NCI-H2029 (cell line): ENCODE measurements at regions not wholly inside any gene's neighbourhood (a gene's known extent, or its start where the extent isn't known, plus 50 kb on each side); places are given as distances from the start of the nearest gene placed in this dataset.
"Not testable (repeated sequence)": the region's sequence is repeated elsewhere in the genome, so short reads cannot be mapped to it uniquely, and the experiment has no call there.

ENCODE experiments used
- DNase-seq: peaks from one replicate; lab custom pipeline; 2025; lab: John Stamatoyannopoulos, UW

DNA sequence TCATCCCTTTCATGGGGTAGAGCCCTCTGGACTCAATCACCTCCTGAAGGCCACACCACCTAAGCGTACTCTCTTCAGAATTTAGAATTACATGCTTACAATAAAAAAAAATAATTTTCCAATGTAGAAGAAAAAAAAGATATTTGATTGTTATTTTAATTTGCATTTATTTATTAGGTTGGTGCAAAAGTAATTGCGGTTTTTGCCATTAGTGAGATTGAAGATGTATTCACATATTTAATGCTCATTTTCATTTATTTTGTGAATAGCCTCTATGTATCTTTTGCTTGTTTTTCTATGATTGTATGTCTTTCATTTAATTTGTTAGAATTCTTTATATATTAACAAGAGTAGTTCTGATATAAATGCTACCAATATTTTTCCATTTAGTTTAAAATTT lies 220.5 kb downstream of the RND3 start:
- DNase-seq: no peak

DNA sequence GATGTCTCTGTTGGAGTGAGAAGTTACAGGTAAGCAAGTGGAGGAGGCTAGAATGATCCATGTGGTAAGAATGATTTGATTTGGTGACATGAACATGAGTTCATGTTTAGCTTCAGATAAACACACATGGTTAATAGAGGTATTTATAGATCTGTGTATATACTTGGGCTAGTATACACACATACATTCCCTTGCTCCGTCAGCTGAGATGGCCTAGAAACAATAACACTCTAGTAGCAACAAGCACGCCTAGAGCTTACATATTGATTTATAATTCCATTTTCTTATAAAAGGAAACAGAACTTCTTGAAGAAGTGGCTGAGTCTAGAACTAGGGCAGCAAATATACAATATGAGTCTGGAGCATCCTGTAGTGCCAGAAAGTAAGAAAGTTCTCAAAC lies 223.0 kb downstream of the RND3 start:
- DNase-seq: no peak

DNA sequence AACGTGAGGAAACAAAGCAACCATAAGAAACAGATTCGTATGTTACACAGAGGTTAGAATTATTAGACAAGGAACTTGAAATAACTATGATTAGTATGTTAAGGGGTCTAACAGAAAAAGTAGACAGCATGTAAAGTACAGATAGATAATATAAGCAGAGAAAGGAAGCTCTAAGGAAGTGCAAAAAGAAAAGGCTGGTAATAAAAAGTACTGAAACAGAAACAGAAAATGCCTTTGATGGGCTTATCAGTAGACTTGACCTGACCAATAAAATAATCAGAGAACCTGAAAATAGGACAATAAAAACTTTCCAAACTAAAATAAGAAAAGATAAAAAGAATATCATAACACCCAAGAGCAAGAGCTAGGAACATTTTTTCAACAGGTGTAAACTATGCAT lies 225.8 kb downstream of the RND3 start:
- no peak for DNase-seq

DNA sequence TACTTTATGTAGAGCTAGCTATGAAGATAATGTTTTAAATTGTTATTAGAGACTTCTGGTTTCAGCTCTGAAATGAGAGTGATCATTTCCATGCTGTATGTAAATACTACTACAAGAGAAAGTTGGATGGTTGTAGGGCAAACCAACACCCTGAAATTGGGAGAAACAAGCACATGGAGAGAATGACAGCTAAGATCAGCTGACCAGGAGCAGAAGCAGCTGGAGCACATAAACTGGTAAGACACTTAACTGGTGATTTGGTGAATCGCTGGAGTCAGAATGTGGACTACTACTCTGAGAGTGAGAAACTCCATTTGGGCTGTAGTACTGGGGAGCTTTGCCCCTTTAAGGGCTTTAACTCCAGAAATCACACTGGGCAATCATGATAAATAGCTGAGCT lies 226.8 kb downstream of the RND3 start:
- no peak for DNase-seq

DNA sequence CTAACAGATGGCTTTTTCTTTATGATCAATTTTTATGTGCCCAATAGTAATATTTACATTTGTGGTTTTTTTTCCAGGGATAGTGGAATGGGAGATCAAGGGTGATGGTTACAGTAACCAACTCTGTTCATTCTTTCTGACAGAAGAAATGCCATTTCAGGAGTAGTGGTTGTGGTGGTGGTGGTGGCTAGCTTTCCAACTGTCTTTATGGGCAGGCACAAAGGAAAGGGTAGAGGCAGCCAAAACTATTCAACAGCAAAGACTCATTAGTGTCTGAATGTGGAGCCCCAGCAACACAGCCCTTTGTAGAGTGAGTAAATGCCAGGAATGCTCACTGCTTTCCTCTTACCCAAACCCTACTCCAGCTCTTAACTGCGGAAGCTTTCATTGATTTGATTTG lies 227.7 kb downstream of the RND3 start:
- DNase-seq: no peak

DNA sequence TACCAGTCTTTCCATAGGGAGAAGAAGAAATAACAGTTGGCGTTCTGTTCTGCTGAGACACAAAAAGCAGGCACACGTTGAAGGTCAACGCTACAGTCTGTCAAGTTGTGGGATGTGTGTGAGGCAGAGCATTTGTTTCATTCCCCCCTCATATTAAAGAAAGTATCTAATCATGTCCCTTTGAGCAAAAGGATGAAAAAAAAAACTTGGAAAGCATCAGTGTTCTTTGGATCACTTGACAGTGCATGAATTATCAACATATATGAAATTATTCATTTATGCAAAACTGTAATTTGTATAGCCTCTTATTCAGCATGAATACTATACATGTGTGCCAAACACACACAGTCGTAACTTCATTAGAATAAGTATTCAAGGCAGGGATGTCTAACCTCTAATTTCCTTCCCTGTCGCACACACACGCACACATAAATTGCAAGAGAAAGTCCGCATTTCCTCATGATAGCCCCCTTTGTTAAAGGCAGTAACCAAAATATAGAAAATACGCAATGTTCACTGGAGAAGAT lies 228.6 kb downstream of the RND3 start:
- no peak for DNase-seq

DNA sequence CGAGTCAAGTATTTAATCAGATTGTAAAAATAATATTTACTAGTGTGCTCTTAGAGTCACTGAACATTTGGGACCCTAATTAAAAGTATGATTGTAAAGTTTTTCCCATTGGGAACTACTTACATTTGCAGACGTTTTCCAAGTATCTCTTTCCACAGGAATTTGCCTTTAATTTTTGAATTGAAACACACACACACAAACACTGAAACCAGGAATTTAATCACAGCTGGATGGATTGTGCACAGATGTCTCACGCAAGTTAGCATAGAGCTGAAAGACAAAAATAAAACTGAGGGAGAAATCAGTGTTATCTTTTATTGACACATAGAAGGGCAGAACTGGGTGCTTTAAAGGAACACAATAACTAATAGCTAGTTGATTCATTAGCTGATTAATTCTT lies 230.7 kb downstream of the RND3 start:
- no peak for DNase-seq

DNA sequence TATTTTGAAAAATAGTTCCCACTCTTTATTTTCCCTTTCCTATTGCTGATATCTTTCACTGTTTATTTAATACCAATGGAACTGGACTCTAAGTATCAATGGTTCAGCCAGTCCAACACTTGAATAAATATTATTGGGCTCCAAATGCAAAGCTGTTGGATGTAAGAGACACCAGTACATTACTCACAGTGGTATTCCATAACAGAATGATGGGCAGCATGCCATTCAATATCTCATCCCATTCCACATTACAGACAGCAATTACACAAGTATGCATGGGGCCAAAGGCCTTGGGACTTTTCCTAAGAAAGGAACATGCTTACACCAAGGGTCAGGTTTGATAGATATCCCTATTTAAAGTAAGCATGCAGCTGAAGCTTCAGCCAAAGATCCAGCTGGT lies 231.9 kb downstream of the RND3 start:
- no peak for DNase-seq

DNA sequence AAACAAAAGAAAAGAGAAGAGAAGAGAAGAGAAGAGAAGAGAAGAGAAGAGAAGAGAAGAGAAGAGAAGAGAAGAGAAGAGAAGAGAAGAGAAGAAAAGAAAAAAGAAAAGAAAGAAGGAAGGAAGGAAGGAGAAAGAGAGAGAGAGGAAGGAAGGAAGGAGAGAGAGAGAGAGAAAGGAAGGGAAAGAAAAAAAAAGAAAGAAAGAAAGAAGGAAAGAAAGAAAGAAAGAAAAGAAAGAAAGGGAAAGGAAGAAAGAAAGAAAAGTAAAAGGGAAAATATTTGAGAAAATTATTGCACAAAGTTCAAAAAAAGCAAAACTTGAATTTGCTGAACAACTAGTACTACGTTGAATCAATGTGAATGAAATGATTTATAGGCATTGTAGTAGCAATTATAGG lies 237.7 kb downstream of the RND3 start:
- not testable (repeated sequence) for DNase-seq

DNA sequence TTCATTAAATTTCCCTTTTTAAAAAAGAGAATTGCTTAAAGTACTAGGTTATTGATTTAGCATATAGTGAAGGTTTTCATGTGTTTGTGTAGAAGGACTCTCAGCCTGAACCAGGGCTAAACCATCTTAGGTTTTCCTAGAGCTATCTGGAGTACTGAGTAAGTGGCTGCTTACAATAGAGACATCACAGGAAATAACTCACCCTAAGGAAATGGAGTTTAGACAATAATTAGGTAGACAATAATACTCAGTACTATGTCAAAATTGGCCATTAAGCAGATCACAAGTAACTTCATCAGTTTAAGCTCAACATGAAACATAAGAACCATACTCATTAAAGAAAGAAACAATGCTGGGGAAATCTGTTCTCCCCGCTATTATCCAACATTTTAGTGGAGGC lies 240.0 kb downstream of the RND3 start:
- DNase-seq: no peak

DNA sequence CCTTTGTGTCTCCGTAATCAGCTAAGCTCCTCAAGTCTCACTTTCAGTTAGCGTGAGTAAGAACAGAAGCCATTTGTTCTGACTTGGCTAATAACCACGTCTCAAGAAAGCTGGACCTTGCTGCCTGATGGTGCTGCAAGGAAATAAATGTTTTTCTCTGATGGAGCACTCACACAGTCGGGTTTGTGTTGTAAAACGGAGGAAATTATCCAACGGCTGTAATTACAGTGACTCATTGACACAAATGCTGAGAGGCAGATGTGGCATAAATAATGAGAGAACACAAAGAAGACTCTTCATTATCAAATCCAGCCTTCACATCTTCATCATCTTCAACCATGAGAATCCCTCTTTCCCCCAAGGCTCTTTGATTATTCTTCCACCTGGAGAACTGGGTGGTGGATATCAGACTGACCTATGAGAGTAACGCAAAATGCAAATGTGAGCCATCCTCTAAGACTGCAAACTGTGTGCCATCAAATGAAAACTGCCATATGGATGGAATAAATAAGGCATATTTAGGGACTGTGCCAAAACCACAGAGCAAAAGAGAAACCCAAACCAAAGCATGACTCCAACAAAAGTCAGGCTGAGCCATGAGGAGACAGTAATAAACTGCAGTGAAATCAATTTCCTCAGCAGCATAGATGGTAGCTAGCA lies 252.6 kb downstream of the RND3 start:
- no peak for DNase-seq

DNA sequence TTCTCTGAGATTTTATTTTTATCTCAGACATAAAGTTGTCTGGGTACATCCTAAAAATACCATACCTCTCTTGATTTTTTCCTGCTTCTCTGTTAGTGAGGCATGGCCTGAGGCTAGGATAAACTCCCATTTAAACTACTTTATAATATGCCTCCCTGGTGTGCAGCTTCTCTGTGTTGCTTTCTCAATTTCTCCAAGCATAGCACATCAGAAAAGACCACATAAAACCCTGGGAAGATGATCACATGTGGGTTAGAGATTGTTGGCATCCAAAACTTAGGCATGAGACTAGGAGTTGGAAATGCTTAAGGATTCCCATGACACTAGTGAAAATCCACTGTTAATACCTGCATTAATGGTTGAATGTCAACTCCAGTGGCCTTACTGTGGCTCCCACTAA lies 254.6 kb downstream of the RND3 start:
- no peak for DNase-seq

DNA sequence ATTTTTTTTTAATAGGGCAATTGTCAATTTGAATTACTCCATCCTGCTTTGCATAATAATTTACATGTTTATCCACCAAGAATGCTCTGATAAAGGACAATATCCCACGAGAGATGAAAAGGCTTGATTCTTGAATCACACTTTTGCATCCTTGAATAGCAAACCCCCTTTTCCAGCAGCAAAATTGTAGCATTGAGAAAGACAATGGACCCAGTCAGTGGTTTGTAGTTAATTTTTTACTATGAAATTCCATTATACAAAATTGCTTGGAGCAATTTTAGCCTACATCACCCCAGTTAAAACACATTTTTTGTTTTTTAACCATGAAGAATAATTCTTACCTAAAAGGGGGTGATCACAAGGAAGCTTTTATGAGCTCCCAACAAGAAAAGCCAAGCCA lies 255.1 kb downstream of the RND3 start:
- no peak for DNase-seq

DNA sequence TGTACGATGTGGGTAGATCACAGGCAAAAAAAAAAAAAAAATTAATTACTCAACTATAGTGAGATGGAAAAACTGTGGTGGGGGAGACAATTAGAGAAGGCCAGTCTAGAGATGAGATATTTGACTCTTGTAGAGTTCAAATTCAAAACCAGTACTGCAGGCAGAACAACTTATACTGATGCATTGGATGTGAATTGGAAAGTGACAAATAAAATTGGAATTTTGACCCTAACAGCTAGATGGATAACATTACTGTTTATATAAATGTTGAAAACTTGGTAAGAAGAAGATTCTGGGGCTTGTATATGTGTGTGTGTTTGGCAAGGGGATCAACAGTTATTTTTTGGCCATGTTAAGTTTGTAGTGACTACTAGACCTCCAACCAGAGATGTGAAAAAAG lies 256.9 kb downstream of the RND3 start:
- DNase-seq: no peak

DNA sequence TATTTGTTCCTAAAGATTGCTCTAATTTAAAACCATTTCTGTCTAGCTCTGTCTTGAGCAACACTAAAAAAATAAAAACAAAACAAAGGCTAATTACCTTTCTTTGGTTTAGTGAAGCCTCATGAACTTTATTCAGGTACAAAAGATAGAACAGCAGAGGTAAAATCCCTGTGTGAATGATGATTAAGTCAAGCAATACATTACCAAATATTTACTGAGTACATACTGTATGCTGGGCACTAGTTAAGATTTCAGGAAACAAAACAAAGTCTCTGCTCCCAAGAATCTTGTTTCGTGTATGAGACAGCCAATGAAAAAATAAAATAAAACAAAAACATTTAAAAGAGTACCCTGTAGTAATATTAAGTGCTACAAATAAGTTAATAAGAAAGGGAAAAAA lies 257.5 kb downstream of the RND3 start:
- DNase-seq: no peak

DNA sequence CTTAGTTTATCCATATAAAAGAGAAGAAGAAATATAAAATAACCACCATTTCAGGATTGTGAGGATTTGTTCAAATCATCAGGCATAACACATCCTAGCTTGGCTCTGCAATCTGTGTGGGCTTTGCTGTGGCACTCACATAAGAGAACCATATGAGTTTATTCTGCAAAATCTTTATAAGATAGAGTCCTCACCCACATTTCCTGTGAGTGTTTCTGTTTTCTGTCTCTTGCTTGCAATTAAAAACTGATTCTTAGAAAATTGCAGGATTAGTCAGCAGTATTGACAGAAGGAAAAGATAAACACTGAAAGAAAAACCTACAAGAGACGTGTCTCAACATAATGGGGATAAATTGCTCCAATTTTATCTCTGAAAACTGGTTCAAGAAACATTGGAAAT lies 258.5 kb downstream of the RND3 start:
- DNase-seq: no peak

DNA sequence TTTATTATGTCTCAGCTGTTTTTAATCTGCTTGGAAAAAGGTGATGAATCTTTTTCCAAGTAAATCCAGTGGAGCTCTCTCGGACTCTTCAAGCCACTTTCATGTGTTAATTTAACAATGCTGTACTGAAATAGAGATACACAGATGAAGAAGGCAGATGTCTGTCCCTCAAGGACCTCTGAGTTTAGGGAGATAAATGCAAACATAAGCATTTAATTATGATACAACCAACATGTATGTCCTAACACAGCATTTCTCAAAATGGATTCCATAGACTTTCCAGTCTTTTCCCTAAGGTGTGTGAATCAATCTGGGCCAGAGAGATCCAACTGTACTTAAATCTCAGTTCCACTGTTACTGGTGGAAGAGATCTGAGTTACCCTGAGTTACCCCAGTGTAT lies 262.4 kb downstream of the RND3 start:
- no peak for DNase-seq

DNA sequence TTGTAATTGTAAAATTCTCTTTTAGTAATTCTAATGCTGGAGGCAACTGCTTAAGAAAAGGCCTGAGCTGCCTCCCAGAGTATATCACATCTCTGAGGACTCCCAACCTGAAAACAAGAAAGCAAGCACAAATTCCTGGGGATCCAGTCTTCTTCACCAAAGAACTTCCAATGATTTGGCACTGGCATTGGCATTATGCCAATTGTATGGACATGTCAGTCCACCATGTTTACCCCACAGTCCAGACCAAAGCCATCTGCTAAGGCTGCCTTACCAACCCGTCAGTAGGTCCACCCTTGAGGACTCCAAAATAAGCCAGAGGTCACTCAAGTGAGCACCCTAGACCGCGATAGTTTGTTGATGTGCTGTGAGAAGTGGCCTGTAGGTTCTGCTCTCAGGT lies 263.1 kb downstream of the RND3 start:
- no peak for DNase-seq

DNA sequence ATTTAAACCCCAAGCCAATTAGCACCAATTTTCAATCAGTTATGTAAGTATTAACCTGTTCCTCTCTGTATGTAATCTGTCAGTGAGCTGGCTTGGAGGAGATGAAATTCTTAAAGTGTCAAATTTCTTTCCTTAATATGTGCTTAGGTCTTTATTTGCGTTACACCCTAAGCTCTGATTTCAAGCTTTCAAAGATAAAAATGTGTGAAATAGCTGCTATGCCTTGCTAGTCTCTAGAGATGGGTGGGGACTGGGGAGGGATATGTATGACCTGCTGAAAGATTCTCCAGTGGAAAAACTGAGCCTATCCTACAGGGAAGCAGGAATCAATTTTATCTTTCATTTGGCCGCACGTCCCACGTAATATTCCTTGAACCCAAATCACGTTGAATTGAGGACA lies 264.5 kb downstream of the RND3 start:
- DNase-seq: no peak

DNA sequence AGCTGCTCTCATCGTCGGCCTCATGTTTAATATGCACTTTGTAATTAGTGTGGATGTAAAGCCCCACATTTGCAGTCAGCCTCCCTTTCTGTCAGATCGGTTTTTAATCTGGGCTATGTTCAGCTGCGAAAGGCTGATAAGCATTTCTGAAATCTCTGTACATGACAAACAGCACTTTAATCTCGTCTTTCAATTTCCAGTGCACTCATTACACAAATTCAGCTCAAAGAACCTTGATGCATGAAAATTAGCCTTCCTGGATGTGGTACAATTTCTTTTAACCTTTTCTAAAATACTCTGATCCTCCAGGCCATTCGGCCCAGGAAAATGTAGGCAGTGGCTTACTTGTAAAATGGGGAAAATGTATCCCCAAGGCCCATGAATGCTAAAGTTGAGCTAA lies 265.1 kb downstream of the RND3 start:
- DNase-seq: no peak

DNA sequence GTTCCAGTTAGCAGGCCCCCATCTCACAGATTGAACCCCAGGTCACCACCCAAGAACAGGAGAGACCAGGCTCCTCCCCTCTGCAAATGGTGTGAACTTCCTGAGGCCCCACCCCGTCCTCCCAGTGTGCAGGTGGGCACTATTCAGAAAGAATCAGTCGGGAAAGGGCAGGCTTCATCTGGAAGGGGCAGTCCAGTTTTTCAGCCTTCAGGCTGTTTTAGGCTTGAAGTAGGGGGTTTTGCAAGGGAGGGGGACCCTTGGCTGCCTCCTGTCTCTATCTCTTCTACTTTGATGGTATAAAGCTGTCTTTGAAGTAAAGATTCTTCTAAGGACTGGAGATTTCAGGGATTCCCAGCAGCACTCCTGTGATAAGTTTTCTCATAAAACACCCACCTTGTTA lies 267.6 kb downstream of the RND3 start:
- DNase-seq: no peak

DNA sequence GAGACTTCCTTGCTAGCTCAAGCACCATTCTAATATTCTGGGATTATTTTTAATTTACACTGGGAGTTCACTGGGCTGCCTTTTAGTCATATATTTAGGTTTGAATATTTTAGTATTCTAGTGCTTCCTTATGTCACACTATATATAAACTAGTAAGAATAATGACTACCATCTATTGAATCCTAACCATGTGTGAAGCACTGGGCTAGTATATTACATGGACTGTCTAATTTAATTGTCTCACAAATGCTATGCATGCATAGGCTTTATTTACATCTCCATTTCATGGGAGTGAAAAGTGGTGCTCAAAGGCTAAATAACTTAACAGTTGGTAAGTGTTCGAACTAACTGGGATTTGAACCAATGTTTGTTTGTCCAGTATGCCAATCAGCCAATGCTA lies 272.4 kb downstream of the RND3 start:
- DNase-seq: no peak

DNA sequence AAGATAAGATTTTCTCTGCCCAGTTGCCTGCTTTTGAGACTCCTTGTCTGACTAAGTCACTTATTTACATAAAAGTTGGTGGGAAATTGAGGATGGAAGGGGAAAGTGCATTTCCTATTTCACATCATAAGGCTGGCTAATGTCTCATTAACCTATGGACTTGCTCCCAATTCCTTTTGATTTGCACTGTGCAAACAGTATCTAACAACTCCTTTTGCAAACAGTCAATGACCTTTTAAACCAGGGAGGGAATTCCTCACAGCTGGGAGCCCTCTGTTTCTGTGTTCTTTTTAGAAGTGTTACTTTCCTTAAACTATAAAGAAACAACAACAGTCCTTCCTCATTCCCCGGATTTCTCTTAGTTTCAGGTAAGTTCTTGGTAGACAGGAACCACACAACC lies 272.8 kb downstream of the RND3 start:
- DNase-seq: no peak

DNA sequence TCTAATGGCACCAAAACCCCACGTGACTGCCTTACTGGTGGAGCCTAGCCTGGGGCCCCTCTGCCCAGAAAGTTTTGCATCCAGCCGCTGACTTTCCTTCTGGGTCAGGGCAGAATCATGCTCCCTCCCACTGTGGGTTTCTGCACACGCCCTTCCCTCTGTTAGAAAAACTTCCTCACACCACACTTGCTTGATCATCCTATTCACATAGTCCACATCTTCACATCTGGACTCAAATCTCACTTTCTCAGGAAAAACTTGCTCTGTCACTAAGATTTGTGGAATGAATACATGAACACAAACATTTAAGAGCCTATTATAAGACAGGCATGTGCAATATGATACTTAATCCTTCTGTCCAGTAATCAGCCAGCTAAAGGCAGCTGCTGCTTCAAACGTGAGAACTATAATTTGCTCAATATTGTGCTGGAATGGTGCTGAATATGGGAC lies 274.7 kb downstream of the RND3 start:
- no peak for DNase-seq
